NCI-H510A treated with DMSO at 0.1 percent for 48 hours (cell line): ENCODE measurements at regions not wholly inside any gene's neighbourhood (a gene's known extent, or its start where the extent isn't known, plus 50 kb on each side); places are given as distances from the start of the nearest gene placed in this dataset.
A peak's percentile ranks its signal among the peaks of the same experiment; 100 is the strongest.
"Not testable (repeated sequence)": the region's sequence is repeated elsewhere in the genome, so short reads cannot be mapped to it uniquely, and the experiment has no call there.

Experiments
- DNase-seq: peaks from one replicate; lab custom pipeline; 2025; lab: John Stamatoyannopoulos, UW

DNA sequence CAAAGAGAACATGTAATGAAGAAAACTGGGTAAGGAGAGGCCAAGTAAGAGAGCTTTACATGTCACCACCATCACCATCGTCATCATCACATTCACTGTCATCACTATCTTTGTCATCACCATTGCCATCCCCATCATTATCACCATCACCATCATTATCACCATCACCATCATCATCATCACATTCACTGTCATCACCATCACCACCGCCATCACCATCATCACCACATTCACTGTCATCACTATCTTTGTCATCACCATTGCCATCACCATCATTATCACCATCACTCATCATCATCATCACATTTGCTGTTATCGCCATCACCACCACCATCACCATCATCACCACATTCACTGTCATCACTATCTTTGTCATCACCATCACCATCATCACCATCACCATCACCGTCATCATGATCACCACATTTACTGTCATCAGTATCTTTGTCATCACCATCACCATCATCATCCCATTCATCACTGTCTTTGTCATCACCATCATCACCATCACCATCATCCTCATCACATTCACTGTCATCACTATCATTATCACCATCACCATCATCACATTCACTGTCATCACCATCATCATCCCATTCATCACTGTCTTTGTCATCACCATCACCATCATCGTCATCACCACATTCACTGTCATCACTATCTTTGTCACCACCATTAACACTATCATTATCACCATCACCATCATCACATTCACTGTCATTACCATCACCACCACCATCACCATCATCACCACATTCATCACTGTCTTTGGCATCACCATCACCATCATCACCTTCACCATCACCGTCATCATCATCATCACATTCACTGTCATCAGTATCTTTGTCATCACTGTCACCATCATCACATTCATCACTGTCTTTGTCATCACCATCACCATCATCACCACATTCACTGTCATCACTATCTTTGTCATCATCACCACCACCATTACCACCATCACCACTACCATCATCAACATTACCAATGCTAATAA lies 172.3 kb downstream of the ERMARD start:
- no peak for DNase-seq

GRCh38 chr6:169921853-169922824 lies 170.7 kb downstream of the ERMARD start:
- DNase-seq = peak; percentile 14

DNA sequence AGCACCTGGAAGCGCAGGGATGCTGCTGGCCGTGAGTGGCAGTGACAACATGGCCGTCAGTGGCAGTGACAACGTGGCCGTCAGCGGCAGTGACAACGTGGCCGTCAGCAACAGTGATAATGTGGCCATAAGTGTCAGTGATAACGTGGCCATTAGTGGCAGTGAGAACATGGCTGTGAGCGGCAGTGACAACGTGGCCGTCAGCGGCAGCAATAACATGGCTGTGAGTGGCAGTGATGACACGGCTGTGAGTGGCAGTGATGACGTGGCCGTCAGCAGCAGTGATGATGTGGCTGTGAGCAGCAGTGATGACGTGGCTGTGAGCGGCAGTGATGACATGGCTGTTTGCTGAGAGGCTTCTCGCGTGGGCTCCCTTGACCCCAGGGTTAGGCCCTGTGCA lies 169.8 kb downstream of the ERMARD start:
- DNase-seq = no peak

DNA sequence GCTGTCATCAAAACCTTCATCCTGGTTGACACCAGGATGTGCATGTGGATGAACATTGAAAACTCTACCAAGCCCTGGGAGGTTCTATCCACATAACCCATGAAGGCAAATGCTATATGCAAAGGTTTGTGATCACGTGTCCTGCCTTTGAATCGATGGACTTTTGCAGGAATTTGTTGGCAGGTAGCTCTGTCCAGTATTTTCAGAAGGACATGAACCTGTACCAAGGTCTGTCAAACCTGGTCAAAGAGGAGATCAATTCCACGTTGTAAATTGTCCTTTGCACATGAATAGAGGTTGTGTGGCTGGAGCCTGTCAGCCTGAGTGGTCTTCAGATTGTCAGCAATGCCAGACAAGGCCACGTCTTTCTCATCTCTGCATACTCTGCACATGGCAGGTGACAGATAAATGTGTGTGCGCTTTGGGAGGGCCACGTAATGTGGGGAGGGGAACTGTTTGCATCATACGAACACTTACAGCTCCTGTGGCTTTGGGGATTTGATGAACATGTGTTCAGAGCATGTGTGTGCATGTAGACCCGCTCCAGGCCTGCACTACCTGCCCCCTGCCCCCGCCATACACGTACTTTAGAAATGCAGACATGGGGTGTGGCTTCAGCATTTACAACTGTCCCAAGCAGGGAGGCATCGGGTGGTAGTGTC lies 169.1 kb downstream of the ERMARD start:
- no peak for DNase-seq

DNA sequence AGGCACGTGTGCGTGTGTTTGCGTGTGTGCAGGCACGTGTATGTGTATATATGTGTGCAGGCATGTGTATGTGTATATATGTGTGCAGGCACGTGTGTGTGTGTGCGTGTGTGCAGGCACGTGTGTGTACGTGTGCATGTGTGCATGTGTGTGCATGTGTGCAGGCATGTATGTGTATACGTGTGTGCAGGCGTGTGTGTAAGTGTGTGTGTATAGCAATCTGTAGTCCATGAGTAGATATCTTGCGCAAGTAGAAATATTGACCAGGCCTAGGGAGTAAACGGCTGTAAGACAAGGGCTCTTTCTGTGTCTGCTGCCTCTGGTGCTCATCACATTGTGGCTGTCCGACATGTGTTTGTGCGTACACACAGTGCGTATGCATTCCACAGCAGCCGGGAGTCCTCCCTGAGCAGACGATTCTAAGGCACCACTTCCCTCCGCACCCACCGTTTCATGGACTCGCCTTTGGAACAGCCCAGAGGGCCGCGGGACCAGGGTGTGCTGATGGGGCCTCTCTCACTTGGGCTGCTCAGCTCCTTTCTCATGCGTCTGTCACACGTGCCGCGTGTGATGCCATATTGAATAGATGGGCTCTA lies 167.6 kb downstream of the ERMARD start:
- DNase-seq = no peak

DNA sequence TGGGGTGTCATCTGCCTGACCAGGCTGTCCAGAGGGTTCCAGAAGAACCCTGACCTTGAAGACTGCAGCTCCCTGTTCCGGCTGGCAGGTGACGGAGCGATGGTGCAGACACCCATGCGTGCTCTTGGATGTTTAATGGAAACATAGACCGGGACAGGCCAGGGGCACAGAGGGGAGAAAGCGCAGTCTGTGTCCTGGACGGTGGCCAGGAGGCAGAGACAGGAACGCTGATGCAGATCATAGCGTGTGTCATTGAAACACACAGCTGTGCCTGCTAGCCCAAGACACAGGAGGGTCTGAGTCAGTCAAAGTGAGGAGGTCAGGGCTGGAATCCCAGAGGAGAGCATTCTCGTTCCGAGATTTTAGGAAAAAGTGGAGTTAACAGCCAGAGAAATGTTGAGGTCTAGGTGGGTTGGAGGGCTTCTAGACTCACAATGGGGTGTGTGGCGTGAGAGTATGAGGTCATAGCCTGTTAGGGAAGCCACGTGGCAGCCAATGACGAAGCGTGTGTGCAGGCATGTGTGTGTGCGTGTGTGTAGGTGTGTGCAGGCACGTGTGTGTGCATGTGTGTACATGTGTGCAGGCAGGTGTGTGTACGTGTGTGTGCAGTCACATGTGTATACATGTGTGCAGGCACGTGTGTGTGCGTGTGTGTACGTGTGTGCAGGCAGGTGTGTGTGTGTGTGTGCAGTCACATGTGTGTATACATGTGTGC lies 167.0 kb downstream of the ERMARD start:
- DNase-seq = no peak

DNA sequence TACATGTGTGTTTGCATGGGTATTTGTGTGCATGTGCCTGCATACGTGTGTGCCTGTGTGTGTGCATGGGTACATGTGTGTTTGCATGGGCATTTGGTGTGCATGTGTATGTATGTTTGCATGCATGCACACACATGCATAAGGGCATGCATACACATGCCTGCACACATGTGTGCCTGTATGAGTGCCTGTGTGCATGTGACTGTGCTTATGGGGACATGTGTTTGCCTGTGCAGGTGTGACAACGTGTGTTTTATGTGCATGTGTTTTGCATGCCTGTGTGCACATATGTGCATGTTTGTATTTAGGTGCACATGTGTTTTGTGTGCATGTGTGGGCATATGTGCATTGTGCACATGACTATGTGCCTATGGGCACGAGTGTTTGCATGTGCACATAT lies 165.7 kb downstream of the ERMARD start:
- no peak for DNase-seq

GRCh38 chr6:169915769-169916550 lies 164.5 kb downstream of the ERMARD start:
- no peak for DNase-seq

DNA sequence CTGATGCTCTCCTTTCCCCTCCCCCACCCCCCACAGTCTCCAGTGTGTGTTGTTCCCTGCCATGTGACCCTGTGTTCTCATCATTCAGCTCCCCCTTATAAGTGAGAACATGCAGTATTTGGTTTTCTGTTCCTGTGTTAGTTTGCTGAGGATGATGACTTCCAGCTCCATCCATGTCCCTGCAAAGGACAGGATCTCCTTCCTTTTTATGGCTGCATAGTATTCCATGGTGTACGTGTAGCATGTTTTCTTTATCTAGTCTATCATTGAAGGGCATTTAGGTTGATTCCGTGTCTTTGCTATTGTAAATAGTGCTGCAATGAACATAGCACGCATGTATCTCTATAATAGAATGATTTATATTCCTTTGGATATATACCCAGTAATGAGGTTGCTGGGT lies 162.3 kb downstream of the ERMARD start:
- not testable (repeated sequence) for DNase-seq

DNA sequence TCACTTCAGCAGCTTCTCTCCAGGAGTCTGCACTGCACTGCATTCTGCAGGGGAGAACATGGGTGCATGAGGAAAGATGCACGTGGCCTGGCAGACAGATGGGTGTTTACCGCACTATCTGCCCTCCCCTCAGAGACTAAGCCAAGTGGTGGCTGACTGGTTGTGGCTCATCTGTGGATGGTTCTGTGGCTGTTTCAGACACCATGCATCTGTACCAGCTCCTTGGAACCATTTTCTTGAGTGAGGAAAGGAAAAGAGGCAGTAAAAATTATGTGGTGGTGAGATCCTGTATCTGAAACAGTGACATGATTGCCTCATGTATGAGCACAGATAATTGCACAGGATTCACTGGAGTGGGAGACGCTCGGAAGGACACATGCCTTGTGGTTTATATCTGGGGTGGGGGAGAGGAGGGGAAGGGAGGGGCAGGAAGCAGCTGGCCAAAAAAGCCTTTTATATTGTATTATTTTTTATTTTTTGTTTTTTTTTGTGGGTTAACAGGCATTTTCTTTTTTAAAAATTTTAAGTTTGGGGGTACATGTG lies 161.7 kb downstream of the ERMARD start:
- no peak for DNase-seq

DNA sequence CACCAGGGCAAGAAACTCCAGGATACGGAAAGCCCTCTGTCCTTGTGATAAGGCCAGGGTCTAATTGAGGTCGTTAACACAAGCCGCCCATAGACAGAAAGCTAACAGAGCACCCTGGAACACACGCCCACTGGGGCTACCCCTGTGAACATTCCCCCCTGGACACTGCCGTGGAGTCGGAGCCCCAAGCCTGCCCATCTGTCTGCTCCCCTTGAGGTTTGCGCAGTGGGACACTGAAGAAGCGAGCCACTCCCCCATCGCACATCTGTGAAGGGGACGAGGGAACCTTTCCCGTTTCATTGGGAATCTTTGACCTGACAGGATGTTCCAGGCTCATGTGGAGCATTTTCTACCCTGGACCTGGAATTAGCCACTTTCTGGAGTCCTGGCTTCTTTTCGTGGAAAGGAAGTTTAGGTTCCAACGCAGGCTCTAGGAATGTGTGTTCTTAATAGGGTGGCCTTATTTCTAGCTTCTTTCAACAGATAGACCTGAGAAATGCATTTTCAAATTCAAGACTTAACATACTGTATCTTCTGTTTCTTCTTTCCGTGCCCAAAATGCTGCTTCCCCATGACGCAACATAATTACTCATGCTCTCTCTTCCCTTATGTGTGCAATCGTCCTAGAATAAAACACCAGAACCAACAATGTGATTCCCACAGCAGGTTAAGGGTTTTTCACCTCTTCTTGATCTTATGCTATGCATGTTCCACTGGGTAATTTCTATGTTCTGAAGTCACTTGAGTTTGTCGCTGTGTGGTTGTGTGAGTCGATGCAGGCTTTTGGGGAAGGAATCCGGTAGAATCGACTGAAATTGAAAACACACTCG lies 161.1 kb downstream of the ERMARD start:
- no peak for DNase-seq

DNA sequence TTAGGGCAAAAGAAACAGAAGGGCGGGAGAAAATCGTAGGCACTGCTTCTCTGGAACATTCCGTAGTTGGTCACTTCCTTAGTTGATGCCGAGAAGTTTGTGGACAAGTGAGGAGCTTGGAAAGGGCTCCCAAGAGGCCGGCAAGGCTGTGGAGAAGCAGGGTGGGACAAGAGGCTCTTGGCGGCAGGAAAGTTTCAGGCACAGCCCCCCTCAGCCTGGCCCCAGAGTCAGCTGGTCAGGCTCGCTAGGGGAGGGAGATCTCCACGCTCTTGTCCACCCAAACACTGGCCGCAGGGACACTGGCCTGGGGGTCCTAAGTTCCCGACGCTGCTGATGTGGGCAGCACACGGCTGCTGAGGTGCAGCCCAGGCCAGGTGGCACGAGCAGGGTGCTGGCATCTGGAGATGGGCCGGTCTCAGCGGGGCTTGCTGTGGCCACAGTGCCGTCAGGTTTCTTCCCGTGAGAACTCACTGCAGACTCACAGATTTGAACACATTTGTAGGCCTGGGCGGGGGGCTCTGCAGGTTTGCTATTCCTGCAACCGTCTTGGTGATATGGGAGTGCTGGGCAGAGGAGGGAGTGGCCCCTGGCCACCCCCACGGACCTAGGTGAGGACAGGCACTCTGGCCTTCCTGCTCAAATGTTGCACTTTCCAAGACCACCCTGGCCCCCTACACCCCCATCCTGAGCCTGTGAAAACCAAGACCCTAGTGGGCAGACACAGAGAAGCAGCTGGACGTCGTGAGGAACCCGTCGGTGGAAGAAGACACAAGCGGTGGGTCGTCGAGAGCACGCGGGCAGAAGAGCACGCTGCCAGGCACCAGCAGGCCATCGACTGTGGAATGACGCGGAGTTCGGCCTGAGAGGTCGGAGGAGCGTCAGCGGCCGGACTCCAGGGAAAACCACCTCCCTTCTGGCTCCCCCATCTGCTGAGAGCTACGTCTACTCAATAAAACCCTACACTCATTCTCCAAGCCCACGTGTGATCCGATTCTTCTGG lies 160.1 kb downstream of the ERMARD start:
- no peak for DNase-seq

GRCh38 chr6:169909113-169909512 lies 157.7 kb downstream of the ERMARD start:
- no peak for DNase-seq

DNA sequence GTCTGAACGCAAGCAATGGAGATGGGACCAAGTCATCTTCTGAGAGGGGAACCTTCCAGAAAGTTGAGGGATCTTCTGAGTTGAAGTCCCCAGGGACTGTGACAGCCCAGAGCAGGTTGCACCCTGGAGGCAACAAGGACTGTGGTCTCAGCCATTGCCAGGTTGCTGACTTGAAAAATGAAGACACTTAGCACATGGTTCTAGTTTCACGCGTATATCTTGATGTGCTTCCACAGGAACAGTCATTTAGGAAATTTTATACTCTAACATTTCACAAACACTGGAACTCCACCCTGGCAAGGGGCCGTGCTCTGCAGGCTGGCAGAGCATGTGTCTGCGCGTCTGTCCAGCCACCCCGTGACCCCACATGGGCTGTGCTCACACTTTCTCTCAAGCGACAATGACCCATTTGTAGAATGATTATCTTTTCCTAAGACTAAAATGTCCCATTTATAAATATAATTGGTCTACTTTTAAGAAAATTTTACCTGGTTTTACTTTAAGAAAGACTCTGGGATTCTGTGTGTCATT lies 157.0 kb downstream of the ERMARD start:
- no peak for DNase-seq

DNA sequence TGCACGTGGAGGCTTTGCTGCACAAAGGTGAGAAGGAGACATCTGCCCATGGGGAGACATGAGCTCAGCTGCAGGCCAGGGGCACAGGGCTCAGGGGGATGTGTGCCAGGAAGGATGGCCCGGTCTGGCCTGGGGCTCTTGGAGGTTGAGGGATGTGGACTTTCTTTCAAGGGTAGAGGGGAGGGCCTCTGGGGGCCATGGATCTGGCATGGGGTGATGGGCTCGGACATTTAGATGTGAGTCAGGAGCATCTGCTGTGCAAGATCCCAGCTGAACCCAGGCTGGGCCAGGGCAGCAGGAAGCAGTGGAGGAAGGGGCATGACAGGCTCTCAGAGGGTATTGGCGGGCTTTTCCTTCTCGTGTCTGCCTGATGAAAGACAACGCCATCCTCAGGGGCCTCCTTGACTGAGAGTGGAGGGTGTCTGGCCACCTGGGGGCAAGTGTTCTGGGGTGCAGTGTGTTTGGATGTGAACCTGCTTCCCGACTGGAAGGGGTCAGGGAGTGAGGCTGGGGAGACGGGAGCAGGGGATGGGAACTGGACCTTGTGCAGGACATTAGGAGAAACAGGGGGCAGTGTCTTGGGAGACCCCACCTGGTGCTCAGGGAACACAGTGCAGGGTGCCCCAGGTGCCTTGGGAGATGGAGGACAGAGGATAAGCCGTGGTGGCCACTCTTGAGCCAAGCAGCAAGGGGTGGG lies 156.1 kb downstream of the ERMARD start:
- DNase-seq = no peak

DNA sequence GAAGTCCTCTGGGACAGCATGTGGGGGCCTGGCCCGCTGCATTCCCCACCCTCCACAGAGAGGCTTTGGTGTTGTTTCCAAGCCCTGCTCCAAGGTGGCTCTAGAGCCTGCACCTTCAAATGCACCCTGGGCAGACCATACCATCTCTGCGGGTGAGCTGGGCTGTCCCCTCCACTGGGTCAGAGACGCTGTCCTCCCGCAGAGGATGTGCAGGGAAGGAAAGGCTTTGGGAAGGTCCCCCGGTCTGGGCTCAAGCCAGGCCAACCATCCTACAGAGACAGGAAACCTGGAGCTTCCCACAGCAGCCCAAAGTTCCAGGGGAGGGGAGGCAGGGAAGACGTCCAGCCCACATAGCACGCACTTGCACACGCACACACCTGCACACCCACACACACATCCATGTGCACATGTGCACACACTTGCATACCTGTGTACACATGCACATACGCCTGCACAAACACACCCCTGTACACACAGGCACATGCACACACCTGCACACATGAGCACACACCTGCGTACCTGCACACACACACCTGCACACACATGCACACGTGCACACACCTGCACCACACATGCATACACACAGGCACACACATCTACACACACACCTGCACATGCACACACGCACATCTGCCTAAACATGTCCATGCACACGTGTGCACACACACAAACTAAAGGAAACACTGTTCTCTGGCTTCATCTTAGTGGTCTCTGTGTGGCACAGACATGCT lies 155.4 kb downstream of the ERMARD start:
- no peak for DNase-seq
